Stimulated activated CD8-positive, alpha-beta memory T cell treated with anti-CD3 and anti-CD28 coated beads, Interleukin-15, amount 100 ng/mL, for 4 hours (primary cell): ENCODE measurements at regions not wholly inside any gene's neighbourhood (a gene's known extent, or its start where the extent isn't known, plus 50 kb on each side); places are given as distances from the start of the nearest gene placed in this dataset.

ENCODE experiments used
- DNase-seq, 2 donors: peaks; one replicate each; pipeline ENCODE4 v3.0.0-alpha.2; 2020; ENCODE audit warnings: low read depth in 2 of 2

DNA sequence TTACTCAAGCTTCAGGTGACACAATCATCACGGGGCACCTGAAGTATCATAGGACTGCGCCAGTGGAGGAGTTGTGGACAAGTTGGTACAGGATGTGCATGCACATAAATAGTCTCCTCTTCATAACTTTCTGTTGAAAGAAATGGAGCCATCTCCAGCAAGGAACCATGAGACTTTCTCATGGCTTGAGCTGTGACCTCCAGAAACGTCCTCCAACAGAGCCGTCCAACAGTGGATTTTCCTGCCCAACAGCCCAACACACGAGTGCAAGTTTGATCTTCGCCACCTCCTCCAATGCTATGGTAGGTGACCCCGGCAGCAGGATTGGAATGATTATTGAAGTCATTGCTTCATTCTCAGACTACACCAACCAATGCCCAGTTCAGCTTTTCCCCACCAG lies 105.1 kb upstream of the ZNF507 start:
- DNase-seq: no peak

DNA sequence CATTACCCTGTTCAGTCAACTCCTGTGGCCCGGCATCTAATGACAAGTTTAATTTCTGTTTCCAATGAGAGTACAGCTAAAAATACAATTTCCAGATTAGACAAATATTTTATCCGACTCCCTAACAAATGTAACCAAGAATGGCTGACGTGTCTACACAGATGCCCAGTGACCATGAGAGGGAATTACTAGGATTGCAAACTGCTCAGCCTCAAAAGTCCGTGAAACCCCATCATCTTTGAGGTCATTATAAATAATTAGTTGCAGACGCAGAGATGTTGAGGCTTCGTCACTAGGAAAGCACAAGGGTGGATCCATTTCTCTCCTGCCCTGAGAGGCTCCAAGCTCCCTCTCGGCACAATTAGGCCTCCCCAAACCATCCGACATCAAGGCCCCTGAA lies 104.1 kb upstream of the ZNF507 start:
- DNase-seq: no peak

DNA sequence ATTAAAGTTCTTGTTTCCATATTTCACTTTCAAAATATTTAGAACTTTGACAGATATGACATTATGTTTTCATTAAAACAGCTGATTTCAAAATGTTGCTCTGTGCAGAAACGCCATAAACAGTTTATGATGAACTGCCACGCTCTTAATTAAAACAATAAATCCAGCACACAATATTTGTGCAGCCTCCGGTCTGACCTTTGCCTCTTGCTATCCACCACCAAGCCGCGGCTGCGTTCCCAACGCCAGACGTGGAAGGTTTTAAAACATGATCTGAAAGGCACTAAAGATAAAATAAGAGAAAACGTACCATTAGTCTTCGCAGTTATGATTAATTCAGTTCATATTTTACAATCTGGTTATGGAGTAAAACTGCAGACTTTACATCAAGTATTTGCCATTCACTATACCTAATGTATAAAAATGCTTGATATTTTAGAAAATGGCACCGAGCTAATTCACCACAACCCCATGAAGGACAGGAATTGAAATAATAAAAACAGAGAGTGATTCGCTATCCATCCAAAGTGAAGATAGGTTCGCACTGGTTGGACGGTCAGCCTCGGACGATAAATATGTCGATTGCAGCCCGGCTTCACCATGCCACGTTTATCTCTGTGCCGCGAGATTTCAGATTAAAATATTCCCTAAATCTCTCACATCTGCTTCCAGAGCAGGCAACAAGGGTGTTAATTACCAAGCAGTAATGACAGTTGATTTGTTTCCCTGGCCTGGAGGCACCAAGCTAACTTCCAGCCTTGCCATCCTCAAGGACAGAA lies 103.3 kb upstream of the ZNF507 start:
- DNase-seq: no peak

DNA sequence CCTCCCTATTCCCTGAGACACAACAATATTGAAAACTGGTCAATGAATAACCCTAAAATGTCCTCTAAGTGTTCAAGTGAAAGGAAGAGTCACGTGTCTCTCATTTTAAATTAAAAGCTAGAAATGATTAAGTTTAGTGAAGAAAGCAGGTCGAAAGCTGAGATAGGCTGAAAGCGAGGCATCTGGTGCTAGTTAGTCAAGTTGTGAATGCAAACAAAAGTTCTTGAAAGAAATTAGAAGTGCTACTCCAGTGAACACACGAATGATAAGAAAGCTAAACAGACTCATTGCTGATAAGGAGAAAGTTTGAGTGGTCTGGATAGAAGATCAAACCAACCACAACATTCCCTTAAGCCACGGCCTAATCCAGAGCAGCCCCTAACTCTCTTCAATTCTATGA lies 99.4 kb upstream of the ZNF507 start:
- no peak for DNase-seq

DNA sequence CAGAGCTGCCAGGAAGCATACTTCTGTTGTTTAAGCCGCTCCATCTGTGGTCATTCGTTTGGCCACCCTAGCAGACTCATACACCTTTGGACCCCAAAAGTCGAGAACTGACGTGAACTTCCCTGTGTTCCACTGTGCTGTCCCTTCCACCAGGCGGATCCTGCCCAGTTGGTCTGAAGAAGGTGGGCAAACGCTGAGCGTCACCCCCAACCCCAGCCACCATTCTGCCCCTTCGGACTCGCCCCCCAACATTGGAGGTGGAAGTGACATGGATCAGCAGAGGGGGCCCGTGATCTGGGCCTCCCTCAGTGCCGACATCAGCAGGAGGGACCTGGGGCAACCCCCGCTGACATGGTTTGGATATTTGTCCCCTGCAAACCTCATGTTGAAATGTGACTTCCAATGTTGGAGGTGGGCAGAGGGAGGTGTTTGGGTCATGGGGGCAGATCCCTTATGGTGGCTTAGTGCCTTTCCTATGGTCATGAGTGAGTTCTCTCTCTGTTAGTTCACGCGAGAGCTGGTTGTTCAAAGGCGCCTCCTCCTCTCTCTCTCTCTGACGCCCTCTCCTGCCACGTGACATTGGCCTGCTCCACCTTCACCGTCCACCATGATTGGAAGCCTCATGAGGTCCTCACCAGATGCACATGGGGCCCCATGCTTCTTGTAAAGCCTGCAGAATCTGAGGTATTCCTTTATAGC lies 93.6 kb upstream of the ZNF507 start:
- no peak for DNase-seq

DNA sequence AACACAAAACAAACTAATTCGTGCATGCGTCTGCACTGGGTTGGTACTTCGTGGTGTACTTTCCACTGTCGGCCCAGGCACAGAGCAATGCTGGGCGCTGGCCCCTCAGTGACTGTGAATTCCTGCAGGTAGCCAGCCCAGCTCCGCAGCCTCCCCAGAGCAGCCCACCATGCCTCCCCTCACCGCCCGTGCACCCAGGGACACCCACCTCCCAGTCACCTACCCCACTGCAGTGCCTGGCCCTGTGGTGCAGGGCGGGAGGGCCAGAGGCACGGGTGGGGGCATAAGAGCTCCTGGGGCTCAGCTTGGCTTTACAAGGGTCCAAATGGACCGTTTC lies 93.1 kb upstream of the ZNF507 start:
- no peak for DNase-seq

DNA sequence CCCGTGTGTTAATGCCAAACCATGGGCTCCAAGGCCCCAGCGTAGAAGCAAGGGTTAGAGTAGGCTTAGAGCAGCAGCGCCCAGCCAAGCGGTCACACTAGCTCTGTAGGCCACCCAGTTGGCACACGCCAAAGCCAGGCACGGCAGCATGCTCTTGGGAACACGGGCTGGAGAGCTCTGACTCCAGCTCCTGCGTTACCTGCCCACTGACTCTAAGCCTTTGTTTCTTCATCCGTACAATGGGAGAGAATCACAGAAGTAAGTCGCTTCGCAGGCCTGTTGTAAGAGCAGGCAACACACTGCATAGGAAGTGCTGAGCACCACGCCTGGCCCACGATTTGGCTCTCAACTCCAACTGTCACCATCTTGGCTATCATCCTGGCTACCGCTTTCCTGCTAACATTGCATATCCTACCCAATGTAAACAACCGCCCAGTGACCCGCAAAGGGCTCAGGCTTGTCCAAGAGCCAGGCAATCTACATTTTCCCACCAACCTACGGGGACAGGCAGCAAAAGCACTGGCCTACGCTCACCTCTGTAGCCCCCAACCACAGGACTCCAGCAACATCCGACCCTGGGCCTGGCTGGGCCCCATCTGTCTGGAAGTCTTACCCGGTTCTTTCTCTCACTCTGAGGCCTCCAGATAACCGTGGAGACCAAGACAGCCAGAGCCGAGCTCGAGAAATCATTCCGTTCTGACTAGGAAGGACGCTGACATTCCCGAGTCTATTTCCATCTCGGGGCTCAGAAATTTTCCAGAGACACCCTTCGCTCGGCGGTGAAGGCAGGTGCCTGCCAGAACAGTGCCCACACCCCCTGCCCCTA lies 91.5 kb upstream of the ZNF507 start:
- DNase-seq: no peak

DNA sequence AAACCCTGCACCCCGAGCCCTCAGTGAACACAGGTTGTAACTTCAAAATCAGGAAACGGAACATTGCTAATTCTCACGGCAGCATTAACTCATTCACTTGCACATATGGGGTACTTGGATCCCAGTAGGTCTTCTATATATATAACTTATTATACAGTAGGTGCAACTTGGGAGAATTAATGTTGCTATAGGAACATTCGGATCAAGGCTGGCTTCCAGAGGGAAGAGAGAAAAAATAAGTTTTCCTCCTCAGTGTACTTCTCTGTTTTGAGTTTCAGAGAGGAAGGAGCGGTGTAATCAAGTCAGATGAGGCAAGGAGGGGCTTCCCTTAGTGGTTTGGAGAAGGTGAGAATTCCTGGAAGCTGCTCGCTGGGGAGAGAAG lies 90.9 kb upstream of the ZNF507 start:
- DNase-seq: no peak

DNA sequence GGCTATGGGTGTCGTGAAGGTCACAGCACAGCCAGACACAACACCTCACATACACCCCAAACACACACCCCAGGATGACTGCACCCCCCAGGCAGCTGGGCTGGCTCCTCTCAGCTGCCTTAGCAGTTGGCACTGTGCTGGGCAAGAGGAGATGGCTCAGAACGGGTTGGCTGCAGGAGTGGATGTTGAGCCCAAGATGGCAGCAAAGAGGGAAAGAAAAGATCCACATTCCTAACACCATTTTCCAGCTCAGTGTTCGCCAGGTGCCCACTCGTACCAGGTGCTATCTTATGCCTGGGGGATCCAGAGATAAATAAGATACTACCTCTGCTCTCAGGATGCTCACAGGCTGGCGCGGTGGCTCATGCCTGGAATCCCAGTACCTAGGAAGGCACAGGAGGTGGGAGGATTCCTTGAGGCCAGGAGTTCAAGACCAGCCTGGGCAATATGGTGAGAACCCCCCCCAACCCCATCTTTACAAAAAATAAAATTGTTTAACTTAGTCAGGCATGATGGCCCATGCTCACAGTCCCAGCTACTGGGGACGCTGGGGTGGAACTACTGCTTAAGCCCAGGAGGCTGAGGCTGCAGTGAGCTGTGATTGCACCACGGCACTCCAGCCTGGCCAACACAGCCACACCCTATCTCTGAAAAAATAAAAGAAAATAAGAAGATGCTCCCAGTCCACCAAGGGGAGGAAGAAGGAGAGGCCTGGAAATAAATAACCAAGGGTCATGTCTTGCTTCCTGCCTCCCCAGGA lies 89.7 kb upstream of the ZNF507 start:
- no peak for DNase-seq

DNA sequence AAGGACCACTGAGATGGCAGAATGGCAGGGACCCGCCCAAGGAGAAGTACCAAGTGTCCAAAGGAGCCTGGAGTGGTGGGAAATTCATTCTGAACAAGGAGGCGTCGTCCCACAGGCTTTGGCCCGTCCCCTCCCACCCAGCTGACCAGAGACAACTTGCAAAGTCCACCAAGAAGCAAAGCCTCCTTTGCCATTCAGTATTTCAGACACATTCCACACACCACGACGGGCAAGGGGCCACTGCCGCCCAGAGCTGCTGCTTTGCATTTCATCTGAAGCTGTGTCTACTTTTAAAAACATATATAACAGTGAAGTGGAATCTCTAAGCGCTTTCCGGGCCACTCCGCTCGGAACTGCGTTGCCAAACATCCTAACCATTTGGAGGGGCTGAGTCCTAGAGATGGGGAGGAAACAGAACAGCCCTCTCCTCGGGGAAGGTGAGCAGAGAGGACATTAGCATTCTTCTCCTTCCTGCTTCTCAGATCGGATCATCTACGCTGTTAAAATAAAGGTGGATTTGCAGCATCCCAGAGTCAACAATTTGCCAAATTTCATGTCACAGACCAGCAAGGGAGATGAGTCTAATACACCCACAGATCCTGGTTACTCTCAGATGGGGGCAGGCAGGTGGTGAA lies 89.0 kb upstream of the ZNF507 start:
- DNase-seq: no peak

DNA sequence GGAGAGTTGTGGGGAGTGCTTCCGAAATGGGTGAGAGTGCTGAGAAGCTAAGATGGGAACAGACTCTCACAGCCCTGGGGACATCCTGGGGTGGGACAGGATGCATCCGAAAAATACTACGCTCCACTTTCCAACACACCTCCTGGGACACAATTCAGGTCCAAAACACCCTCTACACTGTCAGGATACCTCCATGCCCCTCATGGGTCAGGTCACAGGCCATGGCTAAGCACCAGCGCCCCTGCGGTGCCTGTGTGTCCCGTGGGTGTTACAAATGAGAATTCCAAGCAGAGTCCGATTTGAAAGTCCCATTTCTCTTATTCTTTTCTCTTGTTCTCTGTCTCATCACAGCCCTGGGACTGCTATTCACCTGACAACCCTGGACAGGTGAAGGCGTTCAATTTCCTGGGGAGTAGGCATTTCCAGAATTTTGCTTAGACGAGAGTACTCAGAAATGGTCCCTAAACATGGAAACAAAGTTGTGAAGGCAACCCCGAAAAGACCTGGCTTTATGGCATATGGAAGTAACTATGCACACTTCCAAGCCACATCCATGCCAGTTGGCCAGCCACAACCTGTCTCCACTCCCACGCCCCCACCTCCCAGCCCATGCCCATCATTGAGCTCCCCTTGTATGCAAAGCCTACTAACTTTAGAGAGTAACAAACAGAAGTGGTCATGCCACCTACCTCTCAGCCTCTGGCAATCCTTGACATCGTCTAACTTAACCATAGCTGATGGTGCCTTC lies 87.9 kb upstream of the ZNF507 start:
- no peak for DNase-seq

DNA sequence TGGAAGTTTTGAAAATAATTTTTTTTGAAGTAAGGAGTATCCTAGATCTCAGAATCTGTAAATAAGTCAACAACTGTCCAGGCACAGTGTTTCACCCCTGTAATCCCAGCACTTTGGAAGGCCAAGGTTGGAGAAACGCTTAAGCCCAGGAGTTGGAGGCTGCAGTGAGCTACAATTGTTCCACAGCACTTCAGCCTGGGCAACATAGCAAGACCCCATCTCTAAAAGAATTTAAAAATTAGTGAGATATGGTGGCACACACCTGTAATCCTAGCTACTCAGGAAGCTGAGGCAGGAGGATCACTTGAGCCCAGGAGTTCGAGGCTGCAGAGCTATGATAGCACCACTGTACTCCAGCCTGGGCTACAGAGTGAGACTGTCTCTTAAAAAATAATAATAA lies 87.2 kb upstream of the ZNF507 start:
- DNase-seq: no peak

DNA sequence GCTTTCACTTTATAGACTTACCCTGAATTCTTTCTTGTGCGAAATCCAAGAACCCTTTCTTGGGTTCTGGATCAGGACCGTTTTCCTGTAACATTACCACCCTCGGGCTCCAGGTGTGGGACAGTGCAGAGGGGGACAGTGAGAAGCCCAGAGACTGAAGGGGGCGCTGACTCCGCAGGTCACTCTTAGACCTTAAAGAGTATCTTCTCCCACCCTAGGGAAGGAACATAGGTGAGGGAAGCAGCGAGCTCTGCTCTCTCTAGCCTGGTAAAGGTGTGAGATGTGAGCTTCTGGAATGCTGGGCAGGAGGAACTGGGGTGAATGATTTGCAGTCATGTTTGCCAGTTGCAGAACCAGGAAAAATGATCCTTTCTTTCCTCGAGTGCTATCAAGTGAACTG lies 80.8 kb upstream of the ZNF507 start:
- DNase-seq: no peak

DNA sequence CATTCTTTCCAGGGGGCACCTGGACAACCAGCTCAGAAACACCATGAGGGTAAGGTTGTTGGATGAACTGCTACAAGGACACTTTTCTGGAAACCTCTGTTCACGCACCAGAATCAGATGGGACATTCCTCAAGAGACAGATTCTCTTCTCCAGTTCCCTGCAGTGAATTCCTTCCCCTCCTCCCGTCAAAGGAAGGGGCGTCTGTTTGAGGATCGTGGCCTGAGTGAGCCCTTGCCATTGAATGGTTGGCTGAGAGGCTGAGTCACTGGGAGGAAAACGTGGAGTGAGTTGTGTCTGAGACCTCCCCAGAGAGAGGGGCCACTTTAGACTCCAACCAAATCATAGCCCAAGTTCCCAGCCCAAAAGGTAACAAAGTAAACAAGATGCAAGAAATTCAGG lies 79.4 kb upstream of the ZNF507 start:
- DNase-seq: no peak

DNA sequence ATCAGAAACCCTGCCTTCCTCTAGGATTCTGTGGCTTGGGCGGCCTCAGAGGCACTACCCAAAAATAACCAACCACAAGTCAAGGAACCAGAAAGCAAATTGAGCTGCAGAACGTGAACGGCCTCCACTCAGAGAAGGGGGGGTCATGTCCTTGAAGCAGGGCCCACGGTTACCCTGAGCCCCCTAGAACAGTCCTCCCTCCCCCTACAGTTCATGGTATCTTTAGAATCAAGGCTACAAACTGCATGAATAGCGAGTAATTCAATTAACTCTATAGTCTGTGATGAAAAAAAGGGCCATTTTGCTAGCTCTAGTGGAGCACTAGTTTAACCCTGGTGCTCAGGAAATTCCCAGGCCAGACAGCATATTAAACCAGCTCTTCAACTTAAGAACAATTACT lies 79.0 kb upstream of the ZNF507 start:
- no peak for DNase-seq

DNA sequence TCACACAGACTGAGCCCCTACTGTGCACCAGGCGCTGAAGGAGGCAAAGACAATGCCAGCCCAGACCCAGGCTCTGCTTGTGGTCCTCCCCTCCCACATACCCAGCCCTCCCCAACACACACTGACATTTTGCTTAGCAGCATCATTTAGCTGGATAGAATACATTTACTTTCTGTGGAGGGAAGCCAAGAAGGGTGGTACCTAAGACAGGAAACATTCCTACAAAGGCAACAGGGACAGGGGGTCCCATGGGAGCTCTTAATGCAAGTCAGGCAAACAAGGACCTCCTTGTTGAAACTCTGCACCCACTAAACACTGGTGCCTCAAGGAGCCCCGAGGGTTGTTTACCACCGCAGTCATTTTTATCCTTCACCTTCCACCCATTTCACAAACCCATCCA lies 77.0 kb upstream of the ZNF507 start:
- no peak for DNase-seq

DNA sequence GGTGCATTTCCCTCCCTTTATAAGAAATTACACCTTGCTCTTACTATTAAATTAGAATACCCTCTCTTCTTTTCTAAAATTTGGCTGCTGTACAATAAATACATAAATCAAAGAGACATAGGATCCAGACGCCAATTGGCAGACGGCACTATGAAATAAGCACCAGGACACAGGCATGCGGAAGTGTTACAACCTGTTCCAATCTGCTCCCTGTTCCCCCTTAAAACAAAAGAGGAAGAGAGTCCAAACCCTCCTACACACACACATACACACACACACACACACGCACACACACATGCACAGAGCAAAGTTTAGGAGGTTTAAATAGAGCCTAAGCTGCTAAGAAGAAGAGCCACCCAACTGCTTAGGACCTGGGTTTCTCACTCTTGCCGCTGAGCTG lies 75.6 kb upstream of the ZNF507 start:
- DNase-seq: no peak

DNA sequence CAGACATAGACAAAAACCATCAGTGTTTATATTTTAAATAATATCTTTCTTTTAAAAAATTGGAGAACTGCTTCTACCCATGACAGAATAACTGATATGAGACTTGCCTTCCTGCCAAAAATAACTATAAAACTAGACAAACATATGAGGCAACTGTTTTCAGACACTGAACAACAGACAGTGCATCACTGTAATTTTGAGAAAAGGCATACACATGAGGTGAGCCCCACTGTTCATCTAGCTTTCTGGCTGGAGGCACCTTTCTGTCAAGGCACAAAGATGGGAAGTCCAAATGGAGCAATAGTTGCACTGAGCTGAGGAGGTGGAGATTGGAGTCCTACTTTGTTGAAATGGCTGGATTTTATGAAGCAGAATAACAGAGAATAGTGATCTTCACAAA lies 71.9 kb upstream of the ZNF507 start:
- DNase-seq: no peak

DNA sequence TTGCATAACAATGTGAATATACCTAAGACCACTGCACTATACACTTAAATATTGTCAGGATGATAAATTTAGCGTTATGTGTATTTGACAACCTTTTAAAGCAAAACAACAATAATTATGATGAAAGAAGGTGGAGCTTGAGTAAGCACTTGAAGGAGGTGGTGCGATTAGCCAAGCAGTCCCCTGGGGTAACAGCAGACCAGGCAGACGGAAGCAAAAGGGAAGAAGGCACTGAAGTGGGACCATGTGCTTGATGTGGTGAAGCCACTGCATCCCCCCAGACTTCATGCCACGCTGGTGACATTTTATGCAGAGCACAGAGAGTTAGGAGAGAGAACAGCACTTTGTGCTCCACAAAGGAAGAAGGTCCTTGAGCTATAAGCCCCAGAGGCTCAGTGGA lies 58.3 kb upstream of the ZNF507 start:
- no peak for DNase-seq

DNA sequence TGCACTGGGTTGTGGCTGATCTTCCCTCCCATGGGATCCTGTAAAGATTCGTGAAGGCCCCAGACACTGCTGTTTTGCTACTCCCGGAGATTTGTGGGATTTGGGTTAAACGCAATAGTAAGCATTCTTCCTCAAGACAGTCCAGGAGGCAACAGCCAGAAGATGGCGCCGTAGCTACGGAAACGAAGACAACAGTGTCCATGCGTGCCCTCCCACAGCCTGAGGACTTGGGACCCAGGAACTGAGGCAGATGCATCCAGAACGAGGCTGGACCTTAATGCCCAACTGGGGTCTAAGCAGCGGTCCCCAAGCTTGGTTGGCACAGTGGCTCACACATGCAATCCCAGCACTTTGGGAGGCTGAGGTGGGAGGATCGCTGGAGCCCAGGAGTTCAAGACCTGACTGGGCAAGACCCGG lies 57.6 kb upstream of the ZNF507 start:
- DNase-seq: no peak
